BLaER1 (cell line): ENCODE measurements at regions not wholly inside any gene's neighbourhood (a gene's known extent, or its start where the extent isn't known, plus 50 kb on each side); places are given as distances from the start of the nearest gene placed in this dataset.

ENCODE experiments used
- H3K27ac ChIP-seq: shearing (Covaris generic); formaldehyde crosslinking; 2 replicates; pipeline ENCODE4 v1.8.1; 2022
- H3K27me3 ChIP-seq: shearing (Covaris generic); formaldehyde crosslinking; 2 replicates; pipeline ENCODE4 v1.8.1; 2022
- H3K36me3 ChIP-seq: shearing (Covaris generic); formaldehyde crosslinking; 2 replicates; pipeline ENCODE4 v1.8.1; 2022
- H3K4me1 ChIP-seq: shearing (Covaris generic); formaldehyde crosslinking; 2 replicates; pipeline ENCODE4 v1.8.1; 2022
- H3K4me2 ChIP-seq: shearing (Covaris generic); formaldehyde crosslinking; 2 replicates; pipeline ENCODE4 v1.8.1; 2022
- H3K4me3 ChIP-seq: shearing (Covaris generic); formaldehyde crosslinking; 2 replicates; pipeline ENCODE4 v1.8.1; 2022
- H3K9ac ChIP-seq: shearing (Covaris generic); formaldehyde crosslinking; 2 replicates; pipeline ENCODE4 v1.8.1; 2022
- H3K9me3 ChIP-seq: shearing (Covaris generic); formaldehyde crosslinking; 2 replicates; pipeline ENCODE4 v1.8.1; 2022
- H4K20me1 ChIP-seq: shearing (Covaris generic); formaldehyde crosslinking; 2 replicates; pipeline ENCODE4 v1.8.1; 2022
- Cebpa-rat ChIP-seq: shearing (Covaris generic); IDR thresholded peaks from 2 replicates; pipeline ENCODE4 v1.8.1; 2022

DNA sequence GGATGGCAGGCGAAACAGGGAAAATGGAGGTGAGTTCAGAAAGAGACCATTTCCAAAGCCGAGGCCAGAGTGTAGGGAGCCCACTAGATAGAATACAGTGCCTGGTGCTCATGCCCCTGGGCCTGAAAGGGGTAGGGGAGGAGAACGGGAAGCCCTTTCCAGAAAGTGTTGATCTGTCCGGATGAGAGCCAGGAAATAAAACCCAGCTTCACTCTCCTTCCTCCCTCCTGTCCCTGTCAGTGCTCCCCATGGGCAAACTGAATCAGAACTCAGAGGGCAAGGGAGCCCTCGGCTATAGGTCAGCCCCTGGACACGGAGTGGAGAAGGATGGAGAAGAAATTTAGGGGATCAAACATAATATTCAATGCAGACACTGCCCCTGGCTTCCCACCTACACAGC, 57.7 kb upstream of the RPL38 start:
- H3K4me1 ChIP-seq = peaks cover 16% of the 10 kb centered on the region
- no peaks in the 10 kb centered on the region for H3K27me3 ChIP-seq
- H4K20me1 ChIP-seq = no peaks in the 10 kb centered on the region
- no peak overlapping the region for H3K4me2 ChIP-seq
- no peak for TF ChIP-seq Cebpa-rat
- H3K4me3 ChIP-seq = no peak overlapping the region
- no peak overlapping the region for H3K27ac ChIP-seq
- H3K36me3 ChIP-seq = no peaks in the 10 kb centered on the region
- peaks cover 28% of the 10 kb centered on the region for H3K9me3 ChIP-seq
- no peak overlapping the region for H3K9ac ChIP-seq

DNA sequence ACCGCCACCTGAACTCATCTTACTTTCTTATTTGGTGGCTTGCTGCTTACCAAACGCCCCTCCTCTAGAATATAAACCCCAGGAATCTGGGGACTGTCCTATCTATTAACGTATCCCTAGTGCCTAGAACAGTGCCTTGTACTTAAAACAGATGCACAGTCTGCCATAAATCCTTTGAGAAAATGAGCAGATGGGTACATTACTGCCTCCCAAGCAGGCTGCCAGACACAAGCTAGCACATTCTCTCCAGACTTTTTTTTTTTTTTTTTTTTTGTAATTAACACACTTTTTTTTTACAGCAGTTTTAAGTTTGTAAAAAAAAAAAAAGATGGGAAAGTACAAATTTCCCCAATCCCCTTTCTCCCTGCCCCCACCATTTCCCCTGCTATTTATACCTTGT, 57.3 kb upstream of the RPL38 start:
- Histone ChIP-seq H3K27ac (no peak overlapping the region), H3K4me1 (peaks cover 16% of the 10 kb centered on the region), H3K9me3 (peaks cover 26% of the 10 kb centered on the region), H3K4me2 (no peak overlapping the region), H3K4me3 (no peak overlapping the region), H4K20me1 (no peaks in the 10 kb centered on the region), H3K9ac (no peak overlapping the region), H3K27me3 (no peaks in the 10 kb centered on the region), H3K36me3 (no peaks in the 10 kb centered on the region)
- no peak for TF ChIP-seq Cebpa-rat

DNA sequence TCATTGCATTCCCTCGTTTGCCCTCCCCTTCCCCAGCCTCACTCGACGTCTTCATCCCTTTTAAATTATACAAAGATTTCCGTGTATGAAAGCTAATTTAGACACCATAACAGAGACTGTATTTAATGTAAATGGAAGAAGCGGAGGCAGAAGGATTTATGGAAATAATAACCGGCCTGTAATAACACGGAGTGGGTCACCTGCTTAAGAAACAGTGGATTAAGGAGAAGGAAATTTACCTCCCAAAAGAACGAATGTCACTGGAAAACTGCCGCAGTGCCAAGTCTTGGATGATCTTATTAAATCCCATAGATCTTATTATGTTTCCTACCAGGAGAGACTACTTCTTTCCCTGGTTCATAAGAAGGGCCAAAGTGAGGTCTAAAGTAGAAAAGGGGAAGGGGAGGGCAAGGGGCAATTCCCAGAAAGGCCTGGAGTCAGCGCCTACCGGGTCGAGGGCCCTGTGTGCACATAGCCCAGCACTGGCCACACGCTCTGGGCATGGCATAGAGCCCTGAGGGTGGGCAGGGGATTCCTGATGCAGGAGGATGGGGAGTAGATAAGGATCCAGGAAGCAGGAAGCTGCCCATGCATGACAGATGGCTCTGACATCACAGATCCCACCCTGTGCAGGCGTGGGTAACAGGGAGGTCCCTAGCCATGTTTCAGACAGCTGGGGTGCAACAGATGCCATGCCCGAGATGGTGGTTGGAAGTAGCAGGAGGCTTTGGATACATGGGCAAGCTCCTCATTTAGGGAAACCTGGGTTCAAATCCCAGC, 56.2 kb upstream of the RPL38 start:
- Histone ChIP-seq H3K27me3 (no peaks in the 10 kb centered on the region), H3K27ac (no peak overlapping the region)
- no peak for TF ChIP-seq Cebpa-rat

DNA sequence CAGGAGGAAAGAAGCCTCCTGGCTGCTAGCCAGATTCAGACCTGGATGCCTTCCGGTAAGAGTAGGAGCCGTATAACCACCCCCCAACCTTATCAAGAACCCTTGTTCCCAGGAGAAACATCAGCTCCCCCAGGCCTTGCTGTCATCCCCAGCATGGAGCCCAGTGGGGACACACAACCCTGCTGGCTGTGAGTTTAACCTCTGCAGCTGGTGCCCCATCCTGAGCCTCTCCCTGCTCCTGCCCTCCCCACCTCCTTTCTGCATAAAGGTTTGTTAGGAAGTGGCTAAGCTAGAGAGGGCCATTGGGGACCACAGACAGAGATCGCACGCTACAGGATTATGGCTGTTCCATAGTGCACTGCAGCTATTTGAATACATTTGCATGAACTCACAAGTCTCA, 55.5 kb upstream of the RPL38 start:
- Histone ChIP-seq H3K4me3 (no peak overlapping the region), H3K4me1 (peaks cover 16% of the 10 kb centered on the region), H4K20me1 (no peaks in the 10 kb centered on the region), H3K27me3 (no peaks in the 10 kb centered on the region), H3K9me3 (peaks cover 13% of the 10 kb centered on the region), H3K4me2 (peak overlapping the region; percentile 48), H3K9ac (no peak overlapping the region), H3K27ac (no peak overlapping the region), H3K36me3 (no peaks in the 10 kb centered on the region)
- TF ChIP-seq Cebpa-rat = no peak

More for the DNA sequence above, 56.2 kb upstream of the RPL38 start:
- peaks cover 20% of the 10 kb centered on the region for H3K9me3 ChIP-seq
- peak overlapping the region; percentile 48 for H3K4me2 ChIP-seq
- peaks cover 16% of the 10 kb centered on the region for H3K4me1 ChIP-seq
- H3K4me3 ChIP-seq = no peak overlapping the region
- H4K20me1 ChIP-seq = no peaks in the 10 kb centered on the region
- no peak overlapping the region for H3K9ac ChIP-seq
- H3K36me3 ChIP-seq = no peaks in the 10 kb centered on the region

DNA sequence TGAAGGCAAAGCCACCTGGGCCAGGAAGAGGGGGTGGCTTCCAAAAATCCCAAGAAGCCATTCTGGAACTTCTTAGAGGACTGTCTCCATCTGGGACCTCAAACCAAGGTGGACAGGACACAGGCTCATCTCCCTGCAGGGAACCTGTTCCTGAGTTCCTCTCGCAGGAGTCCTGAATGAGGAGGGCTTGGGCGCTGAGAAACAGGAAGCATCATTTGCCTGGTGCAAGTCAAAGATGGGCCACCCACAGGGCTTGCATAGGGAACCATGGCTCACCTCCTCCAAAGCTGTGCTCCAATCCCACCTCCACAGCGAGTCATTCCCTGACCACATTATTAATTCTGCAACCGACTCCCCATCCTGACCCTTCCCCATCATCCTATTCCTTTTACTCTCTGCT, 55.0 kb upstream of the RPL38 start:
- Histone ChIP-seq H3K9me3 (peaks cover 8% of the 10 kb centered on the region), H3K27ac (no peak overlapping the region), H3K4me1 (peaks cover 16% of the 10 kb centered on the region), H3K9ac (no peak overlapping the region), H4K20me1 (no peaks in the 10 kb centered on the region), H3K4me3 (no peak overlapping the region), H3K27me3 (no peaks in the 10 kb centered on the region), H3K4me2 (peak overlapping the region; percentile 48; the same call in 1 of the 2 replicates), H3K36me3 (no peaks in the 10 kb centered on the region)
- TF ChIP-seq Cebpa-rat = no peak

DNA sequence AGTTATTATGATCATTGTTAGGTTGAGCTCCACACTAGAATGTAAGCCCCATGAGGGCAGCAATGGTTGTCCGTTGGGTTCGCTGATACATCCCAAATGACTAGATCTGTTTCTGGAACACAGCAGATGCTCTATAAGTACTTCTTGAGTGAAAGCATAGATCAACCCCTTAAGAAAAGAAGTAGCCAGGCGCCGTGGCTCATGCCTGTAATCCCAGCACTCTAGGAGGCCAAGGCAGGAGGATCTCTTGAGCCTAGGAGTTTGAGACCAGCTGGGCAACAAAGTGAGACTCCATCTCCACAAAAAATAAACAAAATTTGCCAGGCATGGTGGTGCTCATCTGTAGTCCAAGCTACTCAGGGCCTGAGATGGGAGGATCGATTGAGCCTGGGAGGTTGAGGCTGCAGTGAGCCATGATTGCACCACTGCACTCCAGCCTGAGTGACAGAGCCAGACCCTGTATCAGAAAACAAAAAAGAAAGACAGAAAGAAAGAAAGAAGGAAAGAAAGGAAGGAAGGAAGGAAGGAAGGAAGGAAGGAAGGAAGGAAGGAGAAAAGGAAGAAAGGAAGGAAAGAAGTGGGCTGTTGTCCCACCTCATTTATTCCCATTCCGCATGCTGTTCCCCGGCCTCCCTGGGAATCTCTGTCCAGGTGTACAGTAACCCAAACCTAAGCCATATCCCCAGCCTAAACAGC, 54.4 kb upstream of the RPL38 start:
- Histone ChIP-seq H3K9ac (no peak overlapping the region), H3K9me3 (peaks cover 2% of the 10 kb centered on the region), H3K36me3 (no peaks in the 10 kb centered on the region), H3K27me3 (no peaks in the 10 kb centered on the region), H3K4me2 (no peak overlapping the region), H3K27ac (no peak overlapping the region), H4K20me1 (no peaks in the 10 kb centered on the region), H3K4me1 (peaks cover 16% of the 10 kb centered on the region), H3K4me3 (no peak overlapping the region)
- TF ChIP-seq Cebpa-rat = no peak

DNA sequence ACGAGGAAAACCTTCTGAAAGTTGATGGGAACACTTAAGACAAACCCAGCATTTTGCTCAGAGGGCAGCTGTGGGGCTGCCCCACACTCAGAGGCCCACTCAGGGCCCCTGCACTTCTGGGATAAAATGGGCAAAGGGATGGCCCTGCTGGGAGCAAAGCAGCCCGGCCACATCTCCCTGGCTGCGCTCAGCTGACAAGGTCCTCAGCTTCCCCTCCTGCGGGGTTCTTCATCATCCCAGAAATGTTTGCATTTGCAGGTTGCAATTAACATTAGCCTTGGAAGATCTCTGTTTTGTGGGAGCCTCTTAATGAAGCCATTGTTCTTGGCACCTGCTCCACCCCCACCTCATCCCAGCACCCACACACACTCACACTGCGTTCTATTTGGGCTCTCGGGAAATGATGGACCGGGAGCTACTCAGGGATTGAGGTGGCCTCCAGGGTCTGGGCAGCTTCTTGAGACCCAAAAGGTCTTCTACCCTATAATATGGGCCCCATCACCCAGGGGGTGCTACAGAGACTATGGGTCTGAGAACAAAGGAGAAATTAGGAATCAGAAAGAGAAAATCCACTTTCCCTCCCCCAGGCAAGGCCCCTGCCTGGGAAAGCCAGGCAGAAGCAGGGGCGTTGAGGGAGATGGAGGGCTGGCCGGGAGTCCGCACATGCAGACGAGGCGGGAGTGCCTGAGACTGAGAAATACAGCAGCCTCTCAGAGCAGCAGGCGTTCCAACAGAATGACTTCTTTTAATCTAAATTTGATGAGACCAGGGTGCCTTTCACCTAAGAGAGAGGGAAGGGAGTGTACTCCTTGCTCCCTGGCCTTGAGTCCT, 53.7 kb upstream of the RPL38 start:
- H3K4me3 ChIP-seq = no peak overlapping the region
- no peaks in the 10 kb centered on the region for H3K9me3 ChIP-seq
- TF ChIP-seq Cebpa-rat = no peak
- no peaks in the 10 kb centered on the region for H3K27me3 ChIP-seq
- no peaks in the 10 kb centered on the region for H4K20me1 ChIP-seq
- no peaks in the 10 kb centered on the region for H3K36me3 ChIP-seq
- no peak overlapping the region for H3K9ac ChIP-seq
- no peak overlapping the region for H3K27ac ChIP-seq
- no peak overlapping the region for H3K4me2 ChIP-seq
- H3K4me1 ChIP-seq = peaks cover 16% of the 10 kb centered on the region

DNA sequence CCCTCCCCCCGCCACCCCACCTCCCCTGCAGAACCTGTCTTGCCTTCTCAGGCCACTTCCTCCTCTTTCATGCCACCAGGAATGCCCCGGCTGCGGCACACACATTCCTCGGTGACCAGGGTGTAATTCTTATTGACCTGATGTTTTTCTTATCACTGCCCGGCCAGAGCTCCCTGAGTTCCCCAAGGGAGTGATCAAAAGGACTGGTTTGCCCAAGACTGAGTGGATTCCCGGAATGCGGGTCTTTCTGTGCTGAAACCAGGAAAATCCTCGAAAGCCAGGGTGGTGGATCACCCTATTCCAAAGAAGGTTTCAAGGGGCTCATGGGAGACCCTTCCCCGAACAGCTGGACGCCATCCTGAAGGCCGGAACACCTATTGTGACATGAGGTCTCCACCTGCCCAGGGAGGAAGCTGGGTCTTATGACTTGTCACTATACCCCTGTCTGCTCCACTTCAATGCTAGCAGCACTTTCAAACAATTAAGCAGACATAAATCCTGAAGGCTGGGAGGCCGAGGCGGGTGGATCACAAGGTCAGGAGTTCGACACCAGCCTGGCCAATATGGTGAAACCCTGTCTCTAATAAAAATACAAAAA, 53.0 kb upstream of the RPL38 start:
- no peak overlapping the region for H3K4me3 ChIP-seq
- TF ChIP-seq Cebpa-rat = no peak
- no peaks in the 10 kb centered on the region for H3K9me3 ChIP-seq
- no peaks in the 10 kb centered on the region for H3K36me3 ChIP-seq
- H3K27me3 ChIP-seq = no peaks in the 10 kb centered on the region
- H3K4me2 ChIP-seq = no peak overlapping the region
- H4K20me1 ChIP-seq = no peaks in the 10 kb centered on the region
- H3K4me1 ChIP-seq = peaks cover 17% of the 10 kb centered on the region
- no peak overlapping the region for H3K9ac ChIP-seq
- no peak overlapping the region for H3K27ac ChIP-seq

DNA sequence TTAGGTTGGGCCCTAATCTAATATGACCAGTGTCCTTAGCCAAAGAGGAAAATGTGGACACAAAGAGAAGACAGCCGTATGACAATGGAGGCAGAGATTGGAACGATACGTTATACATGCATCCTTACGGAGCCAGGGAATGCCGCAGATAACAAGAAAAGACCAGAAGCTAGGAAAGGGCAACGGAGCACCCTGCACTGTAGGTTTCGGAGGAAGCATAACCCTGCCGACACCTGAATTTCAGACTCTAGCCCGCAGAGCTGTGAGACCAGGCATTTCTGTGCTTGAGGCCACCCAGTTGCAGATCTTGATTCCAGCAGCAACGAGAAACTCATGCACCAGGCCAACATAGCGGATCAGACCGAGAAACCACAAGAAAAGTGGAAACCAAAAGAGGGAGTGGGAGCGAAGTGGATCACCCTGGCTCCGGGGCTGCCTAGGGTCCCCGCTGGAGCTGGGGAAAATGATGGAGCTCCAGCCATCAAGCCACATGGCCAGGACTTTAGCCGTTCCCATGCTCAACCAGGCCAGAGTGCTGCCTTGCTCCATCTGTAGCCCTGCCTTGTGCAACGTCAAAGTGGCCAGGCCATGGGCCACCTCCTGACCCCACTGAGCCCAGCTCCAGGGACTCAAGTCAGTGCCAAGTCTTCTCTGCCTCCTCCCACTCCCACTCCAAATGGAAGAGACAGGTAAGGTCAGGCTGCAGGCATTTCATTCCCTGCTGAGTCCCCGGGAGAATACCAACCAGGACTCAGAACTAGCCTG, 51.7 kb upstream of the RPL38 start:
- TF ChIP-seq Cebpa-rat = no peak
- Histone ChIP-seq H3K27me3 (no peaks in the 10 kb centered on the region), H3K4me1 (peaks cover 29% of the 10 kb centered on the region), H3K4me3 (no peak overlapping the region), H4K20me1 (no peaks in the 10 kb centered on the region), H3K36me3 (no peaks in the 10 kb centered on the region), H3K4me2 (no peak overlapping the region), H3K27ac (no peak overlapping the region), H3K9me3 (no peaks in the 10 kb centered on the region), H3K9ac (no peak overlapping the region)
